H1 (cell line): ENCODE measurements at regions not wholly inside any gene's neighbourhood (a gene's known extent, or its start where the extent isn't known, plus 50 kb on each side); places are given as distances from the start of the nearest gene placed in this dataset.
"Not testable (repeated sequence)": the region's sequence is repeated elsewhere in the genome, so short reads cannot be mapped to it uniquely, and the experiment has no call there.

Experiments
- CTCF ChIA-PET: fragments of 300-600 bp; sonication (Branson Sonifier 250); formaldehyde crosslinking; loops from one replicate; lab custom pipeline; 2021; ENCODE audit not compliant: partially characterized antibody; lab: Charles Lee
- POLR2A ChIA-PET: fragments of 300-600 bp; sonication (Branson Sonifier 250); formaldehyde crosslinking; loops from one replicate; lab custom pipeline; 2021; ENCODE audit warnings: inconsistent platforms; ENCODE audit not compliant: partially characterized antibody; lab: Charles Lee
- DNase-seq, 2 experiments: peaks; one replicate each; pipeline versions ENCODE4 v3.0.0 to v3.0.0-alpha.2; 2010 to 2022; ENCODE audit warnings: low spot score in 2 of 2, low read depth in 1 of 2, mixed read lengths in 1 of 2
- FAIRE-seq: peaks from 2 replicates; lab custom pipeline; 2011; peaks lifted over from hg19 to GRCh38; lab: Jason Lieb, UNC
- H2AFZ ChIP-seq: 2 replicates; pipeline ENCODE4 v1.8.1; 2012; ENCODE audit warnings: low read length, inconsistent platforms
- H2AK5ac ChIP-seq: 2 replicates; pipeline ENCODE4 v1.6.1; 2013; ENCODE audit warnings: low read depth, low read length
- H2BK120ac ChIP-seq: replicated peaks from 2 replicates; pipeline ENCODE3; 2013; ENCODE audit warnings: low read depth, low read length, inconsistent platforms
- H2BK12ac ChIP-seq: 2 replicates; pipeline ENCODE4 v1.6.1; 2013; ENCODE audit warnings: low read depth, low read length
- H2BK15ac ChIP-seq: 2 replicates; pipeline ENCODE4 v1.6.1; 2013; ENCODE audit warnings: low read length
- H2BK20ac ChIP-seq: 2 replicates; pipeline ENCODE4 v1.6.1; 2013; ENCODE audit warnings: low read length
- H2BK5ac ChIP-seq: 2 replicates; pipeline ENCODE4 v1.6.1; 2013; ENCODE audit warnings: low read depth, low read length
- H3K14ac ChIP-seq: 2 replicates; pipeline ENCODE4 v1.6.1; 2013; ENCODE audit warnings: inconsistent platforms; ENCODE audit not compliant: insufficient read length
- H3K18ac ChIP-seq: 2 replicates; pipeline ENCODE4 v1.6.1; 2013; ENCODE audit warnings: low read length; ENCODE audit errors: extremely low read depth
- H3K23ac ChIP-seq: 2 replicates; pipeline ENCODE4 v1.6.1; 2013; ENCODE audit warnings: inconsistent platforms; ENCODE audit not compliant: insufficient read length
- H3K23me2 ChIP-seq: 2 replicates; pipeline ENCODE4 v1.6.1; 2013; ENCODE audit warnings: low read depth, low read length
- H3K27ac ChIP-seq: 2 replicates; pipeline ENCODE4 v1.6.1; 2011; ENCODE audit warnings: low read depth, low read length, inconsistent platforms
- H3K27me3 ChIP-seq, 4 experiments: replicated peaks in 1 of 4; 1 replicate in 1 of 4; 2 replicates in 3 of 4; pipeline versions ENCODE4 v1.6.1 to v1.8.1; 2011 to 2013; ENCODE audit warnings: low read length in 3 of 4, mild to moderate bottlenecking in 3 of 4, inconsistent platforms in 2 of 4, mixed read lengths in 2 of 4, moderate library complexity in 1 of 4; ENCODE audit not compliant: control insufficient read depth in 3 of 4, insufficient read depth in 3 of 4; ENCODE audit errors: extremely low read depth in 1 of 4
- H3K36me3 ChIP-seq, 4 experiments: 2 replicates each; pipeline versions ENCODE4 v1.6.1 to v1.8.1; 2011 to 2013; ENCODE audit warnings: mild to moderate bottlenecking in 4 of 4, low read length in 3 of 4, moderate library complexity in 2 of 4, control low read depth in 1 of 4, inconsistent platforms in 1 of 4; ENCODE audit not compliant: insufficient read depth in 4 of 4, control insufficient read depth in 2 of 4
- H3K4ac ChIP-seq: replicated peaks from 2 replicates; pipeline ENCODE3; 2013; ENCODE audit warnings: low read length, low read depth, mixed read lengths, inconsistent platforms; ENCODE audit not compliant: insufficient read length
- H3K4me1 ChIP-seq, 4 experiments: replicated peaks in 1 of 4; 1 replicate in 1 of 4; 2 replicates in 3 of 4; pipeline versions ENCODE4 v1.6.1 to v1.8.1; 2011 to 2013; ENCODE audit warnings: low read length in 3 of 4, inconsistent platforms in 2 of 4, mixed read lengths in 1 of 4; ENCODE audit not compliant: insufficient read depth in 4 of 4, control insufficient read depth in 3 of 4
- H3K4me2 ChIP-seq, 2 experiments: 2 replicates each; pipeline versions ENCODE4 v1.6.1 to v1.8.1; 2011 to 2013; ENCODE audit warnings: low read depth in 2 of 2, low read length in 2 of 2, control low read depth in 1 of 2, inconsistent platforms in 1 of 2, mild to moderate bottlenecking in 1 of 2; ENCODE audit not compliant: insufficient read depth in 1 of 2
- H3K4me3 ChIP-seq, 4 experiments: fragments of 200-600, 300-600 bp in 1 of 4; sonication (generic), shearing (Covaris generic), sonication (Bioruptor Twin) in 1 of 4; 2 replicates each; pipeline versions ENCODE4 v1.5.1 to v1.8.1; 2011 to 2016; ENCODE audit warnings: low read length in 4 of 4, low read depth in 3 of 4, control low read depth in 2 of 4, inconsistent platforms in 2 of 4, mild to moderate bottlenecking in 2 of 4, mixed read lengths in 1 of 4, moderate library complexity in 1 of 4; ENCODE audit not compliant: insufficient read depth in 2 of 4; ENCODE audit errors: extremely low read depth in 1 of 4
- H3K56ac ChIP-seq: replicated peaks from 2 replicates; pipeline ENCODE3; 2013; ENCODE audit warnings: low read depth, mild to moderate bottlenecking, mixed read lengths, low read length, inconsistent platforms; ENCODE audit not compliant: insufficient read length
- H3K79me1 ChIP-seq: 2 replicates; pipeline ENCODE4 v1.6.1; 2013; ENCODE audit warnings: low read depth, low read length, control low read depth
- H3K79me2 ChIP-seq, 2 experiments: 2 replicates each; pipeline versions ENCODE4 v1.6.1 to v1.8.1; 2012 to 2013; ENCODE audit warnings: low read length in 2 of 2, mild to moderate bottlenecking in 2 of 2, inconsistent platforms in 1 of 2; ENCODE audit not compliant: insufficient read depth in 2 of 2, control insufficient read depth in 1 of 2
- H3K9ac ChIP-seq, 4 experiments: replicated peaks in 1 of 4; 1 replicate in 1 of 4; 2 replicates in 3 of 4; pipeline versions ENCODE4 v1.6.1 to v1.8.1; 2011 to 2013; ENCODE audit warnings: low read depth in 3 of 4, low read length in 3 of 4, control low read depth in 2 of 4, mild to moderate bottlenecking in 2 of 4, moderate library complexity in 2 of 4, inconsistent platforms in 1 of 4; ENCODE audit errors: extremely low read depth in 1 of 4
- H3K9me3 ChIP-seq, 2 experiments: 2 replicates each; pipeline versions ENCODE4 v1.6.1 to v1.8.1; 2012 to 2013; ENCODE audit warnings: mild to moderate bottlenecking in 2 of 2, moderate library complexity in 2 of 2, control low read depth in 1 of 2, inconsistent platforms in 1 of 2, low read depth in 1 of 2, low read length in 1 of 2, mixed read lengths in 1 of 2; ENCODE audit not compliant: insufficient read depth in 2 of 2
- H4K20me1 ChIP-seq, 2 experiments: replicated peaks in 1 of 2; 2 replicates each; pipeline versions ENCODE3 to v1.8.1; 2011 to 2013; ENCODE audit warnings: inconsistent platforms in 2 of 2, low read length in 2 of 2, mild to moderate bottlenecking in 1 of 2; ENCODE audit not compliant: insufficient read depth in 2 of 2, control insufficient read depth in 1 of 2
- H4K5ac ChIP-seq: 2 replicates; pipeline ENCODE4 v1.6.1; 2013; ENCODE audit warnings: low read length, low read depth, mixed read lengths, inconsistent platforms; ENCODE audit not compliant: insufficient read length
- H4K8ac ChIP-seq: 2 replicates; pipeline ENCODE4 v1.8.0; 2013; ENCODE audit warnings: mild to moderate bottlenecking, moderate library complexity, low read length, inconsistent platforms; ENCODE audit not compliant: insufficient read depth; ENCODE audit errors: extremely low read depth
- H4K91ac ChIP-seq: replicated peaks from 2 replicates; pipeline ENCODE3; 2013; ENCODE audit warnings: low read length, mixed read lengths, inconsistent platforms; ENCODE audit not compliant: insufficient read length
- SRF ChIP-seq: IDR thresholded peaks from 2 replicates; pipeline ENCODE4 v1.6.1; 2011; ENCODE audit warnings: mild to moderate bottlenecking, low read depth, low read length, moderate library complexity
- WGBS, 2 experiments: shearing (Covaris generic) in 1 of 2; methylation state at CpG; one replicate each; pipeline versions ENCODE4 v1.1.6 to v1.1.7; 2013 to 2015; ENCODE audit warnings: low lambda C conversion rate in 2 of 2, mixed read lengths in 2 of 2, inconsistent platforms in 1 of 2, low coverage in 1 of 2, missing lambda C conversion rate in 1 of 2; ENCODE audit not compliant: insufficient replicate concordance in 2 of 2, insufficient coverage in 1 of 2, insufficient read length in 1 of 2; ENCODE audit errors: extremely low coverage in 1 of 2, missing lambda C conversion rate in 1 of 2; 5-methylcytosine and 5-hydroxymethylcytosine counted together

DNA sequence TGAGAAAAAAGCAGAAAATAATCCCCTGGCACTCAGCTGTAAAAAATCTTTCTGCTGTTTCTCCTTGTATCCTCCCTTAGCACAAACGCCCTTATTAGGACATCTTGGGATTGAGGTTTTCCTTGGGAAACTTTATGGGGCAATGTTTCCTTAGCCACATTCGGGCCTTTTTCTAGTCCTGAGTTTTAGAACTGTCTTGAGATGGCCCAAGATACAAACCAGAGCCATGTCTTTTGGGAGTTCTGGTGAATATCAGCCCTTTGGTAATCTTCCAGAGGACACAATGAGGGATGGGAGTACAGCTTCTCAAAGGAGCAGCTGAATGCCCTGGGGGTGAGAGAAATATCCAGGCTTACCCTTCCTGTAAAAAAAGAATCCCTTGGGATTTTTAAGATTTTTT, 182.1 kb downstream of the LIPI start:
- H3K79me2 ChIP-seq, result peaks cover 0 to 31% of the 10 kb centered on the region in 2 experiments; a peak in 2 of 4 replicates
- not testable (repeated sequence) for DNase-seq, H2BK120ac ChIP-seq, H3K9me3 ChIP-seq, FAIRE-seq, H3K9ac ChIP-seq, H2BK20ac ChIP-seq, H3K4ac ChIP-seq, H2BK15ac ChIP-seq, H4K5ac ChIP-seq, H3K79me1 ChIP-seq, H2BK5ac ChIP-seq, H4K8ac ChIP-seq, H3K56ac ChIP-seq, H2AFZ ChIP-seq, H3K14ac ChIP-seq, H3K36me3 ChIP-seq, H4K20me1 ChIP-seq, H3K18ac ChIP-seq, H3K23ac ChIP-seq, H2AK5ac ChIP-seq, H3K4me1 ChIP-seq, H3K27me3 ChIP-seq, H3K27ac ChIP-seq
- POLR2A ChIA-PET, result interaction anchor here (0.6 kb wide), 1 partner anchor 610 kb away, joined by 3 read pairs; no protein-coding TSS in a partner anchor
- WGBS, 2 experiments, result 87% methylated on average over 2 of the region's 2 CpGs; no CpG with 5 or more reads in 1 of the 2 experiments
- peak; percentile 54; the same call in 1 of the 2 replicates for TF ChIP-seq SRF
- TF ChIP-seq, all 59 proteins: peak for 1; not testable (repeated sequence) for 58
- H2BK12ac ChIP-seq, H4K91ac ChIP-seq, H3K23me2 ChIP-seq, CTCF ChIA-PET: not testable (repeated sequence)
- Histone ChIP-seq H3K4me2 (peak overlapping the region; percentile 30 to 53; a peak in 3 of 4 replicates), H3K4me3 (peak overlapping the region in 3 of 4 experiments; percentile 69 to 75 (median 71); a peak in 5 of 8 replicates)
